ENCODE measurements at regions not wholly inside any gene's neighbourhood (a gene's known extent, or its start where the extent isn't known, plus 50 kb on each side); places are given as distances from the start of the nearest gene placed in this dataset.

GRCh38 chr4:165779950-165780670, 92.9 kb upstream of the TLL1 start:
- TF ChIP-seq POLR2A (IDR thresholded peaks at IDR 0.05) (no peak), CTCF (IDR thresholded peaks at IDR 0.05) (no peak)
